ENCODE measurements at regions not wholly inside any gene's neighbourhood (a gene's known extent, or its start where the extent isn't known, plus 50 kb on each side); places are given as distances from the start of the nearest gene placed in this dataset.

- no peaks in the 10 kb centered on the region for H3K36me3 ChIP-seq (ENCODE audit: control insufficient read depth, insufficient read depth, low read length)
- WGBS, 2 experiments (ENCODE audit: insufficient coverage in 2 of 2), result 79 to 90% methylated on average over 1 of the region's 1 CpG
- no peak overlapping the region for H3K4me3 ChIP-seq (ENCODE audit: extremely low read depth, insufficient read depth, low read length, poor library complexity, severe bottlenecking)
- H3K4me1 ChIP-seq (ENCODE audit: control insufficient read depth, insufficient read depth, low read length, poor library complexity, severe bottlenecking), result peaks cover 3% of the 10 kb centered on the region
- no peaks in the 10 kb centered on the region for H3K9me3 ChIP-seq (ENCODE audit: control insufficient read depth, low read length)
- H3K27ac ChIP-seq (ENCODE audit: low read depth, low read length, severe bottlenecking), result no peak overlapping the region
Measured at GRCh38 chr1:175882192-175882591, 138.8 kb upstream of the TNR start.

DNA sequence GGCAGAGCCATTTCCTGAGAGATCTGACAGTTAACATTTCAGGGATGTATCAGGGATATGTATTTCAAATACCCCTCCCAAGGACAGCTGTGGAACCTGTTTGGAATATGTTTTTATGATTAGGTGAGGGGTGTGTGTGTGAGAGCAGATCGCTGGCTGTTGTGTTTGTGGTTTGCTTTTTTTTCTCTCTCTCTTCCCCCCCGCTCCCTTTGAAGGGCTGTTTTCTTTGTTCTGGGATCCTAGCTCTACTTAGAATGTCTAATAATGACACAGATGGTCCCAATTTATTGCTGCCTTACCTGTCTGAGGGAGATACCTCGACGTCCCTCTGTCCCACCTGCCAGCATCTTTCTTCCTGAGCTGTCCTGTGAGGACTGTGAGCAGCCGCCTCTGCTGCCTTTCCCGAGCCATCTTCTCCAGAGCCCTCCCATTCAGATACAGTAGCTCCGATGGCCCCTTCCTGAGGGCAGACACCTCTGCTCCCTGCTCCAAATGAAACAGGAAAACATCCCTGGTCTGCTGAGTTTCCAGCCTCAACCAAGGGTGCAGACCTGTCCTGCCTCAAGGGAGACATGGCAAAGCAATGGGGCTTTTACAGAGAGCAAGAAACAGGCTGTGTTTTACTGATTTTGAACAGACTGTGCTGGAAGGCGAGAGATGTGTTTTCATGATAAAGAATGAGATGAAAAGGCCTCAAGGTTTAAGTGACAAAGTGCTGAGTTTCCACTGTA, 138.0 kb upstream of the TNR start:
- no peak overlapping the region for H3K4me3 ChIP-seq (ENCODE audit: extremely low read depth, insufficient read depth, low read length, poor library complexity, severe bottlenecking)
- peaks cover 3% of the 10 kb centered on the region for H3K4me1 ChIP-seq (ENCODE audit: control insufficient read depth, insufficient read depth, low read length, poor library complexity, severe bottlenecking)
- H3K27ac ChIP-seq (ENCODE audit: low read depth, low read length, severe bottlenecking), result no peak overlapping the region
- WGBS, 2 experiments (ENCODE audit: insufficient coverage in 2 of 2), result 68 to 70% methylated on average over 4 to 6 of the region's 8 CpGs
- no peaks in the 10 kb centered on the region for H3K36me3 ChIP-seq (ENCODE audit: control insufficient read depth, insufficient read depth, low read length)
- no peaks in the 10 kb centered on the region for H3K9me3 ChIP-seq (ENCODE audit: control insufficient read depth, low read length)

- Histone ChIP-seq H3K36me3 (ENCODE audit: control insufficient read depth, insufficient read depth, low read length) (no peaks in the 10 kb centered on the region), H3K4me3 (ENCODE audit: extremely low read depth, insufficient read depth, low read length, poor library complexity, severe bottlenecking) (no peak overlapping the region), H3K4me1 (ENCODE audit: control insufficient read depth, insufficient read depth, low read length, poor library complexity, severe bottlenecking) (no peaks in the 10 kb centered on the region), H3K27ac (ENCODE audit: low read depth, low read length, severe bottlenecking) (no peak overlapping the region), H3K9me3 (ENCODE audit: control insufficient read depth, low read length) (no peaks in the 10 kb centered on the region)
- 70 to 80% methylated on average over 6 to 8 of the region's 8 CpGs for WGBS, 2 experiments (ENCODE audit: insufficient coverage in 2 of 2)
Measured at GRCh38 chr1:175878775-175879174, 135.4 kb upstream of the TNR start.

- 96 to 97% methylated on average over 14 to 19 of the region's 20 CpGs for WGBS, 2 experiments (ENCODE audit: insufficient coverage in 2 of 2)
- no peak overlapping the region for H3K27ac ChIP-seq (ENCODE audit: low read depth, low read length, severe bottlenecking)
- no peaks in the 10 kb centered on the region for H3K9me3 ChIP-seq (ENCODE audit: control insufficient read depth, low read length)
- no peaks in the 10 kb centered on the region for H3K36me3 ChIP-seq (ENCODE audit: control insufficient read depth, insufficient read depth, low read length)
- H3K4me3 ChIP-seq (ENCODE audit: extremely low read depth, insufficient read depth, low read length, poor library complexity, severe bottlenecking), result no peak overlapping the region
- no peaks in the 10 kb centered on the region for H3K4me1 ChIP-seq (ENCODE audit: control insufficient read depth, insufficient read depth, low read length, poor library complexity, severe bottlenecking)
Measured at GRCh38 chr1:175877939-175878737, 134.7 kb upstream of the TNR start.

GRCh38 chr1:175875556-175875955, 132.2 kb upstream of the TNR start:
- Histone ChIP-seq H3K9me3 (ENCODE audit: control insufficient read depth, low read length) (no peaks in the 10 kb centered on the region), H3K36me3 (ENCODE audit: control insufficient read depth, insufficient read depth, low read length) (no peaks in the 10 kb centered on the region), H3K4me1 (ENCODE audit: control insufficient read depth, insufficient read depth, low read length, poor library complexity, severe bottlenecking) (no peaks in the 10 kb centered on the region), H3K27ac (ENCODE audit: low read depth, low read length, severe bottlenecking) (no peak overlapping the region), H3K4me3 (ENCODE audit: extremely low read depth, insufficient read depth, low read length, poor library complexity, severe bottlenecking) (no peak overlapping the region)
- WGBS, 2 experiments (ENCODE audit: insufficient coverage in 2 of 2), result 90 to 100% methylated on average over 3 to 5 of the region's 6 CpGs

GRCh38 chr1:175874081-175874480, 130.7 kb upstream of the TNR start:
- 75 to 100% methylated on average over 1 to 2 of the region's 2 CpGs for WGBS, 2 experiments (ENCODE audit: insufficient coverage in 2 of 2)
- Histone ChIP-seq H3K9me3 (ENCODE audit: control insufficient read depth, low read length) (no peaks in the 10 kb centered on the region), H3K36me3 (ENCODE audit: control insufficient read depth, insufficient read depth, low read length) (no peaks in the 10 kb centered on the region), H3K27ac (ENCODE audit: low read depth, low read length, severe bottlenecking) (no peak overlapping the region), H3K4me3 (ENCODE audit: extremely low read depth, insufficient read depth, low read length, poor library complexity, severe bottlenecking) (no peak overlapping the region), H3K4me1 (ENCODE audit: control insufficient read depth, insufficient read depth, low read length, poor library complexity, severe bottlenecking) (no peaks in the 10 kb centered on the region)

DNA sequence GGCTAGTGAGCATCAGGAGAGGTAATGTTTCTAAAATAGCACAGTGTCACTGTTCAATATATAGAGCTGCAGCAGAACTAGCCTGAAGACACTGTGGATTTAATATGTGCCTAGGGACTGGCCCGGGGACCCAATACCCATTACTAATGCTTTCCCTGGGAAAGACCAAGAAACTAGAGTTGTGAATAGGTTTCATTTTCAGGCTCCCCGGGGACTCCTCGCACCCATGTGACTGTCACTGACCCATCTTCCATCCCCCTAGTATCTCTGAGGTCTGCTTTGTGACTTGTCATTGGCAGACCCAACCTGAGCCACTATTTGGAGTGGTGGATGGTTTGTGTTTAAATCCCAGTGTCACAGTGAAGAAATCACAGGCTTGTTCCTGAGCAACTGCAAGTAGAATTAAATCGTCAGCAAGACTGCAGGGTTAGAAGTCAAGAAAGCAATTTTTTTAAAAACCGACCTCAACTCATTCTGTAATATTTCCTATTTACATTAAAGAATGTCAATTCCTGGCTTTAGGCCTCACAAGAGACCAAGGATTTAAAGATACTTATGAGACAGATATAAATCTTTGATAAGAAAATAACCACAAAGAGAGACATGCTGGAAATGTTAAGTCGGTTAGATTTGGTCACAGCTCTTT, 130.0 kb upstream of the TNR start:
- WGBS, 2 experiments (ENCODE audit: insufficient coverage in 2 of 2), result 82 to 90% methylated on average over 2 of the region's 6 CpGs
- H3K4me1 ChIP-seq (ENCODE audit: control insufficient read depth, insufficient read depth, low read length, poor library complexity, severe bottlenecking), result no peaks in the 10 kb centered on the region
- no peaks in the 10 kb centered on the region for H3K9me3 ChIP-seq (ENCODE audit: control insufficient read depth, low read length)
- H3K27ac ChIP-seq (ENCODE audit: low read depth, low read length, severe bottlenecking), result no peak overlapping the region
- no peak overlapping the region for H3K4me3 ChIP-seq (ENCODE audit: extremely low read depth, insufficient read depth, low read length, poor library complexity, severe bottlenecking)
- H3K36me3 ChIP-seq (ENCODE audit: control insufficient read depth, insufficient read depth, low read length), result no peaks in the 10 kb centered on the region

DNA sequence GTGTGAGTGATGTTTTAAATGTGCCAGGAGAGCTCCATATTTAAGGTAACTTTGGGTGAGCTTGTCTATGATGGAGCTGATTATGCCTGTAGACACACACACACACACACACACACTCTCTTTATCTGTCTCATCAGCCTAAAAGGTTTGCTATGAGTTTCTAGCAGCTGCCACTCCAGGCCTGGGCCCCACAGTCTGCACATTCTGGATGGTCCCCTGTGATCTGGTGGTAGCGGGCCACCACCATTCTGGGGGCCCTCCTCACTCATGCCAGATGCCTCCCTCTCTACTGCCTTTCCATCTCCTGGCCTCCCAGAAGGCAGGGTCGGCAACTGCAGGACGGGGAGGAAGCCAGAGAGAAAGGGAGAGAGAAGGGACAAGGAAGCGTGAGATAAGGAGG, 129.2 kb upstream of the TNR start:
- H3K9me3 ChIP-seq (ENCODE audit: control insufficient read depth, low read length), result no peaks in the 10 kb centered on the region
- no peaks in the 10 kb centered on the region for H3K4me1 ChIP-seq (ENCODE audit: control insufficient read depth, insufficient read depth, low read length, poor library complexity, severe bottlenecking)
- no peaks in the 10 kb centered on the region for H3K36me3 ChIP-seq (ENCODE audit: control insufficient read depth, insufficient read depth, low read length)
- no peak overlapping the region for H3K4me3 ChIP-seq (ENCODE audit: extremely low read depth, insufficient read depth, low read length, poor library complexity, severe bottlenecking)
- no peak overlapping the region for H3K27ac ChIP-seq (ENCODE audit: low read depth, low read length, severe bottlenecking)
- 100% methylated on average over 1 of the region's 4 CpGs; no CpG with 5 or more reads in 1 of the 2 experiments for WGBS, 2 experiments (ENCODE audit: insufficient coverage in 2 of 2)

DNA sequence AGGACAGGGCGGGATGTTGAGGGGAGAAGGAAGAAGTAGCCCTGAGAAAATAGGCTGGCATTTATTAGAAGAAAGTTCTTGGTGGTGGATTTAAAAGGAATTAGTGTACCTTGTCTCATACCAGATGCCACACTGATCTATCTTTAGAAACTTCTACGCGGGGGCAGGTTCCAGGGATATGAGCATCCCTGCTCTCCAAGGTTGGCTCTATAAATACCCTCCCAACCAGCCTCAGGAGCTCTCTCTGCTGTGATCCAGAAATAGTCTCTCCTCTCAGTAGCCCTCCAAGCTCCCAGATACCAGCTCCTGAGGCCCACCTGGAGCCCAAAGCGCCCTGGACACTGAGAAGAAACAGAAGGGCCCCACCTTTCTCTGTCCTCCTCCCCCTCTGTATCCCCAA, 128.3 kb upstream of the TNR start:
- Histone ChIP-seq H3K36me3 (ENCODE audit: control insufficient read depth, insufficient read depth, low read length) (no peaks in the 10 kb centered on the region), H3K9me3 (ENCODE audit: control insufficient read depth, low read length) (no peaks in the 10 kb centered on the region), H3K4me3 (ENCODE audit: extremely low read depth, insufficient read depth, low read length, poor library complexity, severe bottlenecking) (no peak overlapping the region), H3K4me1 (ENCODE audit: control insufficient read depth, insufficient read depth, low read length, poor library complexity, severe bottlenecking) (no peaks in the 10 kb centered on the region), H3K27ac (ENCODE audit: low read depth, low read length, severe bottlenecking) (no peak overlapping the region)
- WGBS, 2 experiments (ENCODE audit: insufficient coverage in 2 of 2), result 93% methylated on average over 2 of the region's 4 CpGs; no CpG with 5 or more reads in 1 of the 2 experiments

DNA sequence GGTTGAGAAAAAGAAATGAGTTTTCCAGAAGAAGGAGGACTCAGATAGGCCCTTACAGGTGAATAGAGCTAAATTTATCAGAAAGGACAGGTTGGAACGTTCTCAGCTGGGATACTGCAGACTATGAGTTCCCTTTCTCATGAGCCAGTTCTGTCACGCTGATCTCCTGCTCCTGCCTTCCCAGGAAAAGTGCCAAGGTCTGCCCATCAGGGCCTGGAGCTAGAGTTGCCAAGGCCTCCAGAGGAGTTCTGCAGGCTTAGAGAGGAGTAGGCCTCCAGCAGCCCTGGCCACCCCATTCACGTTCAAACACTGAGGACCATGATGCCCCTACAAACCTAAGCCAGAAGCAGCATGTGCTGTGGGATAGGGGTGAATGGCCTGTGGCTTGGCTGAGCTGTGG, 126.8 kb upstream of the TNR start:
- no peaks in the 10 kb centered on the region for H3K36me3 ChIP-seq (ENCODE audit: control insufficient read depth, insufficient read depth, low read length)
- H3K4me3 ChIP-seq (ENCODE audit: extremely low read depth, insufficient read depth, low read length, poor library complexity, severe bottlenecking), result no peak overlapping the region
- H3K9me3 ChIP-seq (ENCODE audit: control insufficient read depth, low read length), result no peaks in the 10 kb centered on the region
- 65 to 92% methylated on average over 1 to 2 of the region's 3 CpGs for WGBS, 2 experiments (ENCODE audit: insufficient coverage in 2 of 2)
- no peaks in the 10 kb centered on the region for H3K4me1 ChIP-seq (ENCODE audit: control insufficient read depth, insufficient read depth, low read length, poor library complexity, severe bottlenecking)
- no peak overlapping the region for H3K27ac ChIP-seq (ENCODE audit: low read depth, low read length, severe bottlenecking)

All from mesodermal cell (in vitro differentiated cells).